GF-D8 (cell line): ENCODE measurements at regions not wholly inside any gene's neighbourhood (a gene's known extent, or its start where the extent isn't known, plus 50 kb on each side); places are given as distances from the start of the nearest gene placed in this dataset.

Source experiments
- DNase-seq: peaks from one replicate; lab custom pipeline; 2025; lab: John Stamatoyannopoulos, UW

DNA sequence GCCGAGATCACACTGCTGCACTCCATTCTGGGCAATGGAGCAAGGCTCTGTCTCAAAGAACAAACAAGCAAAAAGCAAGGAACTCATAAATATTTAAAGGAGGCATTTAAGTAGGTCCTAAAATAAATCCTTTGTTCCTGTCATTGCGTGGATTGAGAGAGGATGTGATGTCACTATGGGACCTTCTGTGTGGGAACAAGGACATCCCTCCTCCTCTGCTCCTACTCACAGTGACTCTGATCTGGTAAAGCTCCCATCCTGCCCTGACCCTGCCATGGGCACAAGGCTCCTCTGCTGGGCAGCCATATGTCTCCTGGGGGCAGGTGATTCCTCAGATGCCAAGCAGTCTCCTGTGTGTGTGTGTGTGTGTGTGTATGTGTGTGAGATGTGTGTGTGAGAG lies 74.1 kb upstream of the PRSS58 start:
- no peak for DNase-seq

DNA sequence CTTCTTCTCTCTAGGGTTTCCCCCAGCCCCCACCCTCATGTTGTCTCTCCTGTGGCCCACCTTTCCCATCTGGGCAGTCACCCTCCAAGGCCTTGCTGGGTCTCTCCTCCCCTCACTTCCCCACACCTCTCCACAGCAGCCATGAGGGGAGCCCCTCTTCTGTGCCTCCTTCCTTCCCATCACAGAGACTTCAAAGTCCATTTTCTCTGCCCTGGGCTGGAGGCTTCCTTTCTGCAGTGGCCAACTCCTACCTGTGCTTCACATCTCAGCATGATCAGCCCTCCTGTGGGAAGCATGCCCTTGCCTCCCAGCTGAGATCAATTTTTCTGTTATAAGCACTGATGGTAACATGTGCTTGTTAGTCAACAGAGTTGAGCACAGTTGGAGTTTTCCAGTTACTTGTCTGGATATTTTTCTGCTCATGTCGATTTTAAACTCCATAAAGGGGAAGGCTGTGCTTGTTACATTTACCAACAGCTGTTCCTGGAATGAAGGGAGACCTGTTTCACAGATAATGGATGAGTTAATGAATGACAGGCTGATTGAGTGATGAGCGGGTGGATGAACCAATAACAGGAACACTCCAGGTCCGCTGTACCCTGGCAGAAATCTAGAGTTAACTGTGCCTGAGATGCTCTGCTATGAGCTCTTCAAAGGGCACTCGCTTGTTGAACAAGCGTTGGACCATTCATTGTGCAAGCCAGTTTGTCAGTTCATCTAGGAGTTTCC lies 71.4 kb upstream of the PRSS58 start:
- DNase-seq = no peak

DNA sequence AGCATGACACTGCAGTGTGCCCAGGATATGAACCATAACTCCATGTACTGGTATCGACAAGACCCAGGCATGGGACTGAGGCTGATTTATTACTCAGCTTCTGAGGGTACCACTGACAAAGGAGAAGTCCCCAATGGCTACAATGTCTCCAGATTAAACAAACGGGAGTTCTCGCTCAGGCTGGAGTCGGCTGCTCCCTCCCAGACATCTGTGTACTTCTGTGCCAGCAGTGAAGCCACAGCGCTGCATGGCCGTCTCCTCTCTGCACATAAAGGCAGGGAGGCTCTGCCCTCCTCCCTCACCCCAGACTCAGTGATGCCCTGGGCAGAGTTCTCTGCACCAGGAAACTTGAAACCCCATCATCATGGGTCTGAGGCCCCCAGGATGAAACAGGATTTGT lies 70.7 kb upstream of the PRSS58 start:
- DNase-seq = no peak

DNA sequence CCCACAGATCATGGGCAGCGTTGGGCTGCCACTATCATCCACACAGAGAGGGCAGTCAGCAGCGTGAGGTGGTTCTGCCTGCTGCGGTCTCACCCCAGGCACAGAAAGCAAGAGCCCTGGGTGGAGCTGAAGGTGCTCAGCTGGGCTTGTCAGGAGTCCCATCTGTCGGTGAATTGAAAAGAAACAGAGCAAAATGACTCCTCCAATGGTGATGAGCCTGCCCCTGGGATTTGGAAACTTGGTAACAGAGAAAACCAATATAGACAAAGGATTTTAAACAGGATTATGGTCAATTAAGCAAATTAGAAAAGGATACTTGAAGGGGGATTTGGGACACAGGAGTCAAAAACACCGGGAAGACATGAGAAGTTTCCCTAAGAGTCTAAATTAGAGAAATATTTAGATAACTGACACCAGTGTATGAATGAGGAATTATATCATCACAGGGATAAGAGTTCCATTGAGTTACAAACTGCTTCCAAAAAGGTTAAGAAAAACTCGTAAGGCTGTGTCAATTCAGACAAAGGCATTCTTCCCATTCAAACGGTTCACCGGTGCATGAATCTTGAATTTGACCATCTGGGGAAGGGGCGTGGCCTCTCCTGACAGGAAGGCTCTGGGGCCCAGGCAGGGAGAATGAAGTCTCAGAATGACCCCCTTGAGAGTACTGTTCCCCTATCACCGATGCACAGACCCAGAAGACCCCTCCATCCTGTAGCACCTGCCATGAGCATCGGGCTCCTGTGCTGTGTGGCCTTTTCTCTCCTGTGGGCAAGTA lies 70.0 kb upstream of the PRSS58 start:
- DNase-seq = no peak

DNA sequence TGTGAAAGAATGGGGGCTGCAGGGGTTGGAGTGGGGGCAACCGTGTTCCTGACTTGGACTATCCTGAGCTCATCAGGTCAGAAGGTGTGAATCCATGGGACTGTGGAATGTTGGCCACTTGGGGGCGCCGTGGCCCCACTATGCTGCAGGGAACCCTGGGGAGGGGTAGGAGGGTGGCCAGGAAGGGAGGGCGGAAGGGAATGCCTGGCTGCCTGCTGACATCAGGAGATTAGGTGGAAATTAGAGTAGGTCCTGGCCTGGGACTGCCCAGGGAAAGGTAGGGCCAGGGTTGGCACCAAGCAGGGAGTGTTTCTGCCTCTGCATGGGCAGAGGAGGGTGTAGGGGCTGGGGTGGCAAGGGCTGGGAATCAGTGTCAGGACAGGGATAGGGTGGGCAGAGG lies 65.8 kb upstream of the PRSS58 start:
- DNase-seq = no peak

DNA sequence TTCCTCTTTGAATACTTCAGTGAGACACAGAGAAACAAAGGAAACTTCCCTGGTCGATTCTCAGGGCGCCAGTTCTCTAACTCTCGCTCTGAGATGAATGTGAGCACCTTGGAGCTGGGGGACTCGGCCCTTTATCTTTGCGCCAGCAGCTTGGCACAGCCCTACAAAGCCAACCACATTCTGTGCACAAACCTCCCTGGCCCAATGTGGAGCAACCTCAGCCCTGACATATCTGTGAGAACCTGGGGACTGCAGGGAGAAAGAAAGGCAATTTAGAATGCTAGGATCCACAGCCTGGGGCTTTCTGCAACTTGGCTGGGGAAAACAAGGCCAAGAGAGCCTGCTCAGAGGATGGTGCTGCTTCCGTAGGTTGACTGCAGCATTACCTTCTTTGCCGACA lies 63.5 kb upstream of the PRSS58 start:
- no peak for DNase-seq

DNA sequence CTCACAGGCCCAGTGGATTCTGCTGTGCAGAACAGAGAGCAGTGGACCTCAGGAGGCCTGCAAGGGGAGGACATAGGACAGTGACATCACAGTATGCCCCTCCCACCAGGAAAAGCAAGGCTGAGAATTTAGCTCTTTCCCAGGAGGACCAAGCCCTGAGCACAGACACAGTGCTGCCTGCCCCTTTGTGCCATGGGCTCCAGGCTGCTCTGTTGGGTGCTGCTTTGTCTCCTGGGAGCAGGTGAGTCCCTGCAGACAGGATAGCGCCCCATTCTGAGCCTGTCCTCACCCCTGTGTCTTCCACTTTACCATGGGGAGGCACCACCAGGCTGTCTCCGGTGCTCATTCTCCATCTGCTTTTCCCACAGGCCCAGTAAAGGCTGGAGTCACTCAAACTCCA lies 63.0 kb upstream of the PRSS58 start:
- DNase-seq = no peak

DNA sequence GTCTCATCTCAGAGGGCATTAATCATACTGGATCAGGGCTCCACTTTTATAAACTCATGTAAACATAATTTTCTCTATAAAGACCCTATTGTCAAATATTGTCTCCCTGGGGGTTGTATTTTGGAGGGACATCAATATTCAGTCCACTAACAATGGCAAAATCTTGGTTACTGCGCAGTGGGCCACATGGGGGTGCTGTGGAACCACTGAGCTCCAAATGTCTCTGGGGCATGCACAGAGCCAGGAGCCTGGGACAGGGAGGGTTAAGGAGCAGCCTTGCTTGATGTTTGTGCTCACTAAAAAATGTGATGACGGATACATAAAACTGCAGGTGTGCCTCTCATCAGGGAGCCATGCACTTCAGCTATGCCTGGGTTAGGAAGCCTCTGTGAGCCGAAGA lies 62.1 kb upstream of the PRSS58 start:
- DNase-seq = no peak

DNA sequence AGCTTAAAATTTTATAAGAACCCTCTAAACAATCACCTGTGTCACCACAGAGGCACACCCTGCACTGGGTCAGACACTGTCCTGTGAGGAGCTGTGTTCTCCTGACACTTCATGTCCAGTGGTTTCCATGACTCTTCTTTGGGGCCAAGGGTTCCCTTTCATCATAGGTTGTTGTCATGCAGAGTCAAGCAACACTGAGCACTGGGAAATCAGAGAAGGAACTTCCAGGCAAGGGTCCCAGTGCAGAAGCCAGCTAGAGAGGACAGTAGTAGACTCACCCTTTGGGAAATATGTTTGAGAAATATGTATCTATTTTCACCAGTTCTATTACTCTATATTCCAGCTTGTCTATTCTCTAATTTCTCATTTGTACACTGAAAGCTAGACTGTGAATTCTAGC lies 56.4 kb upstream of the PRSS58 start:
- DNase-seq = no peak

DNA sequence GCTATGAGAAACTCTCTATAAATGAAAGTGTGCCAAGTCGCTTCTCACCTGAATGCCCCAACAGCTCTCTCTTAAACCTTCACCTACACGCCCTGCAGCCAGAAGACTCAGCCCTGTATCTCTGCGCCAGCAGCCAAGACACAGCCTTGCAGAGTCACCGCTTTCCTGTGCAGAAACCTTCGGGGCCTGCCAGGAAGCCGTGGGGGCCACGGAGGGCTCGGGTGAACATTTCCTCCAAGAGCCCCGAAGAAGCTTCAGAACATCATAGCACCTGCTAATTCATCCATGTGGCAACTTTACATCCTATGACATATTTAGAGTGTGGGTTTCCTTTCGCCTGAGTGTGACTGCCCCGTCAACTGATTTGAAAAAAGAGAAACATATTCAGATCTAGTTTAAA lies 55.7 kb upstream of the PRSS58 start:
- no peak for DNase-seq

DNA sequence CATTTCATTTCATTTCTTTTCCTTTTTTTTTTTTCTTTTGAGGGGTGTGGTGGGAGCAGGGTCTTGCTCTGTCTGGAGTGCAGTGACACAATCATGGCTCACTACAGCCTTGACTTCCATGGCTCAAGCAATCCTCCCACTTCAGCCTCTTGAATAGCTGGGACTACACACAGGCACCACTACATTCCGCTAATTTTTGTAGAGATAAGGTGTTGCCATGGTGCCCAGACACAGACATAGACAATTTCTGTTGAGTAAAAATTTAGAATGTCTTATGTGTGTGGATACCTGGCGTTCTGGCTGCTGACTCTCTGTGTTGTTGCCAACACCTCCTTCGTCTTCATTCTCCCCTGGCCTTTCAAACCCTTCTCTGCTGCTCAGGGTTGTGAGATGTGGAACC lies 54.0 kb upstream of the PRSS58 start:
- DNase-seq = no peak

DNA sequence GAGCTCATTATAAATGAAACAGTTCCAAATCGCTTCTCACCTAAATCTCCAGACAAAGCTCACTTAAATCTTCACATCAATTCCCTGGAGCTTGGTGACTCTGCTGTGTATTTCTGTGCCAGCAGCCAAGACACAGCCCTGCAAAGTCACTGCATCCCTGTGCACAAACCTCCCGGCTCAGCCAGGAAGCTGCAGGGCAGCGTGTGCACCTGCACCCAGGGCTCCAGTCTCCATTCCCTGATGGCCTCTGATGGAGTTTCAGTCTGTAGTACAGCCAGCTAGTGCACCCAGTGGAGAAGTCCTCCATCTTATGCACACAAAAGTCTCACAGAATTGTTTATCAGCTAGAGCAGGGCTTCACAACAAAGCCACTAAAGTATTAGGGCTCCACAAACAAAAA lies 51.1 kb upstream of the PRSS58 start:
- no peak for DNase-seq

DNA sequence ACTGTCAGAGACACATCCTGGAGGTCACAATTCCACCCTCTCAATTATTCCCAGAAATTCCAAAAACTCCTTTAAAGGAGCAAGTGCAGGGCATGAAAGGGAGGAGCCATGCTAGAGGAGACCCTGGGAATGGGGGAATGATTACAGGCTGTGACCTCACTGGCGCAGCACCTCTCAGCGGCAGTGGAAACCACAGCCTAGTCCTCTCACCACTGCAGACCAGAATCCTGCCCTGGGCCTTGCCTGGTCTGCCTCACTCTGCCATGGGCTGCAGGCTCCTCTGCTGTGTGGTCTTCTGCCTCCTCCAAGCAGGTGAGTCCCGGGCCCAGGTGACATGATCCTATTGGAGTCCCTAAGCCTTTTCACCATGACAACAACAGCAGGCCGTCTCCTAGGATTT lies 50.5 kb upstream of the PRSS58 start:
- no peak for DNase-seq
